CD4-positive, alpha-beta memory T cell (primary cell): ENCODE measurements at regions not wholly inside any gene's neighbourhood (a gene's known extent, or its start where the extent isn't known, plus 50 kb on each side); places are given as distances from the start of the nearest gene placed in this dataset.

Experiments used
- CTCF ChIA-PET: fragments of 350-600 bp; sonication (Branson Sonifier 250); formaldehyde crosslinking; loops from one replicate; lab custom pipeline; 2021; ENCODE audit warnings: inconsistent platforms; ENCODE audit not compliant: partially characterized antibody; lab: Charles Lee
- POLR2A ChIA-PET: fragments of 350-600 bp; sonication (Branson Sonifier 250); formaldehyde crosslinking; loops from one replicate; lab custom pipeline; 2021; ENCODE audit not compliant: partially characterized antibody; lab: Charles Lee
- DNase-seq, 5 donors: peaks; one replicate each; pipeline versions ENCODE4 v3.0.0 to v3.0.0-alpha.2; 2020 to 2022; ENCODE audit warnings: mixed read lengths in 1 of 5
- H3K27ac ChIP-seq: one replicate; pipeline ENCODE4 v1.7.0; 2013; ENCODE audit warnings: low read depth, low read length
- H3K27me3 ChIP-seq: 2 replicates; pipeline ENCODE4 v1.7.0; 2013; ENCODE audit warnings: mild to moderate bottlenecking, low read length, moderate library complexity; ENCODE audit not compliant: insufficient read depth
- H3K36me3 ChIP-seq: 2 replicates; pipeline ENCODE4 v1.7.0; 2013; ENCODE audit warnings: mild to moderate bottlenecking, low read length, moderate library complexity; ENCODE audit not compliant: insufficient read depth
- H3K4me1 ChIP-seq: 2 replicates; pipeline ENCODE4 v1.7.0; 2013; ENCODE audit warnings: mild to moderate bottlenecking, low read length, moderate library complexity; ENCODE audit not compliant: insufficient read depth
- H3K4me3 ChIP-seq, 2 donors: one replicate each; pipeline ENCODE4 v1.7.0; 2013; ENCODE audit warnings: low read length in 2 of 2, mild to moderate bottlenecking in 1 of 2
- H3K9me3 ChIP-seq, 2 donors: one replicate each; pipeline ENCODE4 v1.7.0; 2013; ENCODE audit warnings: low read length in 2 of 2, control low read depth in 1 of 2; ENCODE audit not compliant: control insufficient read depth in 1 of 2
- H3K27ac Mint-ChIP-seq, 7 donors: one replicate each; pipeline ENCODE4 v1.8.0; 2020 to 2021; ENCODE audit warnings: mixed read lengths in 7 of 7, mild to moderate bottlenecking in 6 of 7, inconsistent platforms in 3 of 7, moderate library complexity in 3 of 7
- H3K27me3 Mint-ChIP-seq, 2 donors: one replicate each; pipeline ENCODE4 v1.8.0; 2020 to 2021; ENCODE audit warnings: mixed read lengths in 2 of 2
- H3K36me3 Mint-ChIP-seq, 2 donors: one replicate each; pipeline ENCODE4 v1.8.0; 2020 to 2021; ENCODE audit warnings: mixed read lengths in 2 of 2, inconsistent platforms in 1 of 2, mild to moderate bottlenecking in 1 of 2
- H3K4me1 Mint-ChIP-seq, 4 donors: one replicate each; pipeline ENCODE4 v1.8.0; 2020 to 2021; ENCODE audit warnings: mixed read lengths in 4 of 4, mild to moderate bottlenecking in 1 of 4
- H3K4me3 Mint-ChIP-seq, 8 donors: one replicate each; pipeline ENCODE4 v1.8.0; 2020 to 2021; ENCODE audit warnings: mixed read lengths in 8 of 8, mild to moderate bottlenecking in 7 of 8, moderate library complexity in 6 of 8, inconsistent platforms in 3 of 8
- H3K9me3 Mint-ChIP-seq, 8 donors: one replicate each; pipeline ENCODE4 v1.8.0; 2020 to 2021; ENCODE audit warnings: mixed read lengths in 8 of 8, mild to moderate bottlenecking in 5 of 8, inconsistent platforms in 3 of 8, moderate library complexity in 1 of 8
- intact Hi-C: fragments of 100-400 bp; cut with micrococcal nuclease; formaldehyde crosslinking; loops from one replicate; pipeline ENCODE4 v1.15.1; 2023

GRCh38 chr1:193747579-193747978 is 561.2 kb upstream of the B3GALT2 start:
- Histone ChIP-seq H3K4me1 (no peaks in the 10 kb centered on the region), H3K9me3 (no peaks in the 10 kb centered on the region), H3K27ac (no peak overlapping the region), H3K27me3 (no peaks in the 10 kb centered on the region), H3K4me3 (no peak overlapping the region), H3K36me3 (no peaks in the 10 kb centered on the region)
- intact Hi-C loops = no loop called here
- DNase-seq = no peak
- Mint-ChIP-seq H3K4me1 (peaks cover 0 to 3% (median 0%) of the 10 kb centered on the region in 4 donors), H3K4me3 (no peak overlapping the region), H3K9me3 (peaks cover 0 to 2% (median 0%) of the 10 kb centered on the region in 8 donors), H3K36me3 (peaks cover 2 to 13% of the 10 kb centered on the region in 2 donors), H3K27me3 (no peaks in the 10 kb centered on the region), H3K27ac (no peak overlapping the region)
- POLR2A ChIA-PET = no interaction called here
- CTCF ChIA-PET = no interaction called here

DNA sequence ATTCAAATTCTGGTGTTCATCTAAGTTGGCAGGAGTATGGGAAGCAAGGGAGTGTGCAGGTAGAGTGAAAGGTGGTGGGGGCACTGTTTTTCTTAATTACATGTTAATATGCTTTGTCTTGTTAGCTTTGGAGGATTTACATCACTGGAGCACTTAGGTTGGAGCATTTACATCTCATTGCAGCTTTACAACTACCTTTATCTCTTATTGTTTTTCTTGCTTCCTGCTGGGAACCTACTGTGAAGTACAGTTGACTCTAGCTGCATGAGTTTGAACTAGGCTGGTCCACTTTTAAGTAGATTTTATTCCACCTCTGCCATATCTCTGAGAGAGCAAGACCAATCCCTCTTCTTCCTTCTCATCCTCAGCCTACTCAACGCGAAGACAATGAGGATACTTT is 554.8 kb upstream of the B3GALT2 start:
- Histone ChIP-seq H3K4me3 (no peak overlapping the region), H3K4me1 (no peaks in the 10 kb centered on the region), H3K27me3 (no peaks in the 10 kb centered on the region), H3K9me3 (no peaks in the 10 kb centered on the region), H3K27ac (no peak overlapping the region), H3K36me3 (no peaks in the 10 kb centered on the region)
- CTCF ChIA-PET = interaction anchor here (0.9 kb wide), 1 partner anchor 15 kb away, joined by 3 read pairs; no protein-coding TSS in a partner anchor
- POLR2A ChIA-PET = no interaction called here
- Mint-ChIP-seq H3K4me1 (peaks cover 4 to 7% (median 5%) of the 10 kb centered on the region in 4 donors), H3K36me3 (peaks cover 2 to 13% of the 10 kb centered on the region in 2 donors), H3K27ac (peak overlapping the region in 1 of 7 donors; percentile 27), H3K9me3 (no peaks in the 10 kb centered on the region), H3K27me3 (no peaks in the 10 kb centered on the region), H3K4me3 (no peak overlapping the region)
- no peak for DNase-seq
- intact Hi-C loops = no loop called here

DNA sequence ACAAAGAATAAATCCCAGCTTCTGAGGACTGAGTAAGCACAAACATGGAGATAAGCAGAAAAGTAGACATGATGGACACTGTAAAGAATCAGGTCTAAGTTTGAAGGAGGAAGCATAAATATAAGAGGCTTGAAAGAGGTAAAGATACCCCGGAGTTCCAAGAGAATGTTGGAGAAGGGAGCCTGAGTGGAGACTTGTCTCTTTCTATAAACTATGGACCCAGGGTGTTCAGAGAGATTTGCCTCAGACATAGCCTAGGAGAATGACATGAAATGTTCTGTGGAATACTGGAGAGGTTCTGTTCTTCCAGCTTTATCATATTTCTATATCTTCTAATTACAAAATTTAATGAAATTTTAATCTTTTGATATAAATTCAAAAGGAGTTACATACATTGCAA is 554.3 kb upstream of the B3GALT2 start:
- POLR2A ChIA-PET = no interaction called here
- DNase-seq = no peak
- Mint-ChIP-seq H3K4me3 (no peak overlapping the region), H3K4me1 (peaks cover 4 to 7% (median 5%) of the 10 kb centered on the region in 4 donors), H3K27ac (no peak overlapping the region), H3K9me3 (no peaks in the 10 kb centered on the region), H3K27me3 (no peaks in the 10 kb centered on the region), H3K36me3 (peaks cover 2 to 13% of the 10 kb centered on the region in 2 donors)
- CTCF ChIA-PET = no interaction called here
- H3K27ac ChIP-seq = no peak overlapping the region
- no peaks in the 10 kb centered on the region for H3K9me3 ChIP-seq
- intact Hi-C loops = no loop called here
- H3K36me3 ChIP-seq = no peaks in the 10 kb centered on the region
- no peaks in the 10 kb centered on the region for H3K27me3 ChIP-seq
- no peaks in the 10 kb centered on the region for H3K4me1 ChIP-seq
- no peak overlapping the region for H3K4me3 ChIP-seq

DNA sequence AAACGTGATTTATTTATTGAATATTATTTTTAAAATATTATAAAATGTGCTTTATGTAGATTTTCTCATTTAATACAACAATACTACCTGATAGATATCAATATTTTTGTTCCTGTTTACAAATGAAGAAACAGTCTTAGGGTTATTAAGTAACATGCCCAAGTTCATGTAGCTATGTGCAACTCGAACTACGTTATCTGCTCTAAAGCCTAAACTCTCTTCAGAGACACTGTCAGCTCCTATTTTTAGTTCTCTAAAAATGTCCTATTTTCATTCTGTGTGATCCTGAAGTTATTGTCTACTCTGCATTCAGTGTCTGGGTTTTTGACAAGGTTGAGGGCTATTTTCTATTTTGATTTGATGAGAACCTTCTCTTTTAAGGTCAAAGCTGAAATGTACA is 550.1 kb upstream of the B3GALT2 start:
- Mint-ChIP-seq H3K9me3 (no peaks in the 10 kb centered on the region), H3K27ac (no peak overlapping the region)
- CTCF ChIA-PET = no interaction called here

DNA sequence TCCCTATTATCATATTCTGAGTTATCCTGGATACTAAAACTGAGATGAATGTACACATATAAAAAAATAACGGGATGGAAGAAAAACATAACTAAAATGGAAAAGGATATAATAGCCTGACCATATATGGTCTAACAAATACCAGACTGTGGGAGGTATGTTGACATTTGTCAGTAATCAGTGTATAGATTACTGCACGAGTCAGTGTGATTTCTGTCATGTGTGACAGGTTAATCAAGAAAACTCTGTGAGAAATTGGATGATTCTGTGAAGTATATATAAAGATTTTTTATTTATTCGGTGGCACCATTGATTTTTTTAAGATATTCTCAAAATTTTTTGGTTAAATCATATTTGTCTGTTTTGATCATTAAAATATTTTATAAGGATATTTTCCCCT is 547.3 kb upstream of the B3GALT2 start:
- H3K4me3 Mint-ChIP-seq = no peak overlapping the region
- no peaks in the 10 kb centered on the region for H3K36me3 ChIP-seq
- H3K4me3 ChIP-seq = no peak overlapping the region
- no peak for DNase-seq
- no peaks in the 10 kb centered on the region for H3K27me3 ChIP-seq
- H3K27me3 Mint-ChIP-seq = no peaks in the 10 kb centered on the region
- H3K27ac ChIP-seq = no peak overlapping the region
- POLR2A ChIA-PET = no interaction called here
- CTCF ChIA-PET = no interaction called here
- H3K4me1 ChIP-seq = no peaks in the 10 kb centered on the region
- peaks cover 4 to 6% (median 5%) of the 10 kb centered on the region in 4 donors for H3K4me1 Mint-ChIP-seq
- no peaks in the 10 kb centered on the region for H3K9me3 ChIP-seq
- intact Hi-C loops = no loop called here
- H3K27ac Mint-ChIP-seq = no peak overlapping the region
- H3K36me3 Mint-ChIP-seq = peaks cover 0 to 4% of the 10 kb centered on the region in 2 donors
- H3K9me3 Mint-ChIP-seq = no peaks in the 10 kb centered on the region

More for the DNA sequence above, 550.1 kb upstream of the B3GALT2 start:
- DNase-seq = no peak
- Histone ChIP-seq H3K27me3 (no peaks in the 10 kb centered on the region), H3K4me1 (no peaks in the 10 kb centered on the region), H3K4me3 (no peak overlapping the region), H3K27ac (no peak overlapping the region), H3K9me3 (no peaks in the 10 kb centered on the region), H3K36me3 (no peaks in the 10 kb centered on the region)
- Mint-ChIP-seq H3K27me3 (no peaks in the 10 kb centered on the region), H3K36me3 (peaks cover 0 to 3% of the 10 kb centered on the region in 2 donors), H3K4me3 (no peak overlapping the region), H3K4me1 (peaks cover 4 to 7% (median 5%) of the 10 kb centered on the region in 4 donors)
- POLR2A ChIA-PET = no interaction called here
- intact Hi-C loops = no loop called here

DNA sequence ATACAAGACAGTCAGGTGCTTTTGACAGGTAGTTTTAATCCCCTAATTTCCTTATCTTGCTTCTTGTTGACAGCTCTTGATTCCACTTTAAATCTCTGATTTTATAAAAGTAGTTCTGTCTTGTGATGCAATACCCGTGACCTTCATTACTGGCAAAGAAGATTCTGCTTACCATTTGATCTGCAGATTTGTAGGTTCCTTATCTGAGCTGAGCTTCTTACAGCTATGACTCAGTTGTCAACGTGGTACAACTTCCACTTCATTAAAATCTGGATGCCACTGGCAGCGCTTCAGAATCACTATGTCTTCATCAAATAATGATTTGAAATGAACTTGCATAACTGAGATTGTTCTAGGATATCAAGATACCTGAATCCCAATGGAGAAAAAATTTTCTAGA is 543.6 kb upstream of the B3GALT2 start:
- intact Hi-C loops = no loop called here
- no peaks in the 10 kb centered on the region for H3K27me3 Mint-ChIP-seq
- no peak overlapping the region for H3K4me3 ChIP-seq
- peaks cover 0 to 15% (median 7%) of the 10 kb centered on the region in 4 donors for H3K4me1 Mint-ChIP-seq
- H3K9me3 ChIP-seq = no peaks in the 10 kb centered on the region
- peak overlapping the region in 2 of 7 donors; percentile 5 to 55 for H3K27ac Mint-ChIP-seq
- H3K27ac ChIP-seq = no peak overlapping the region
- H3K4me1 ChIP-seq = no peaks in the 10 kb centered on the region
- no peaks in the 10 kb centered on the region for H3K36me3 ChIP-seq
- H3K4me3 Mint-ChIP-seq = no peak overlapping the region
- CTCF ChIA-PET = interaction anchor here (1.4 kb wide), 1 partner anchor 16 kb away, joined by 3 read pairs; no protein-coding TSS in a partner anchor
- H3K27me3 ChIP-seq = no peaks in the 10 kb centered on the region
- peaks cover 0 to under 1% (median 0%) of the 10 kb centered on the region in 8 donors for H3K9me3 Mint-ChIP-seq
- POLR2A ChIA-PET = interaction anchor here (0.7 kb wide), 1 partner anchor 54 kb away, joined by 3 read pairs; no protein-coding TSS in a partner anchor
- H3K36me3 Mint-ChIP-seq = peaks cover 0 to 4% of the 10 kb centered on the region in 2 donors
- DNase-seq = no peak

DNA sequence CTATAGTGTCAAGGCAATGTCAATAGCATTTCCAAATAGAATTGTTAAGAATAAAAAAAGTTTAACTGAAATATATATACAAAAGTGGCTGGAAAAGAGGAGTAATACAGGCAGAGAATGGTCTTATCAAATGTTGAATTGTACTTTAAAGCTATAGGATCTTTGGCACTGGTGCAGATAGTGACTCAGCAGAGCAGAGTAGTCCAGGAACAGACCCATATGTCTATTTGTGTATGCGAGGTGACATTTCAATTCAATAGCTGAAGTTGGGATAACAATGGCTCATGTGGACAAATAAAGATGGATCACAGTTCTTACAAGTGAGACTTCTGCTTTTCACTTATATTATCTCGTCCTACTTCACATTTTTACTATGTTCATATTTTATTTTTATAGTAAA is 543.0 kb upstream of the B3GALT2 start:
- Histone ChIP-seq H3K36me3 (no peaks in the 10 kb centered on the region), H3K27me3 (no peaks in the 10 kb centered on the region), H3K27ac (no peak overlapping the region), H3K4me3 (no peak overlapping the region), H3K9me3 (no peaks in the 10 kb centered on the region), H3K4me1 (no peaks in the 10 kb centered on the region)
- Mint-ChIP-seq H3K27ac (no peak overlapping the region), H3K27me3 (no peaks in the 10 kb centered on the region), H3K9me3 (peaks cover 0 to 3% (median 0%) of the 10 kb centered on the region in 8 donors), H3K4me1 (peaks cover 0 to 15% (median 7%) of the 10 kb centered on the region in 4 donors), H3K36me3 (peaks cover 0 to 4% of the 10 kb centered on the region in 2 donors), H3K4me3 (no peak overlapping the region)
- intact Hi-C loops = no loop called here
- no peak for DNase-seq
- ChIA-PET POLR2A (interaction anchor here (0.7 kb wide), 1 partner anchor 54 kb away, joined by 3 read pairs; no protein-coding TSS in a partner anchor), CTCF (interaction anchor here (1.0 to 1.4 kb wide), 2 partner anchors 16 to 26 kb away, joined by 3 read pairs; no protein-coding TSS in a partner anchor)
